Neuron (in vitro differentiated cells): ENCODE measurements at regions not wholly inside any gene's neighbourhood (a gene's known extent, or its start where the extent isn't known, plus 50 kb on each side); places are given as distances from the start of the nearest gene placed in this dataset.

ENCODE experiments used
- H2AFZ ChIP-seq: one replicate; pipeline ENCODE4 v1.6.1; 2013; ENCODE audit warnings: low read depth, mild to moderate bottlenecking, inconsistent platforms, low read length, moderate library complexity
- H3K27me3 ChIP-seq: one replicate; pipeline ENCODE4 v1.6.1; 2013; ENCODE audit warnings: low read length; ENCODE audit not compliant: insufficient read depth
- H3K36me3 ChIP-seq: one replicate; pipeline ENCODE4 v1.6.1; 2013; ENCODE audit warnings: low read length; ENCODE audit not compliant: insufficient read depth
- H3K4me1 ChIP-seq: one replicate; pipeline ENCODE4 v1.6.1; 2013; ENCODE audit warnings: low read length; ENCODE audit not compliant: insufficient read depth
- H3K4me3 ChIP-seq: 2 replicates; pipeline ENCODE4 v1.5.1; 2013; ENCODE audit warnings: mild to moderate bottlenecking, low read length, moderate library complexity
- H3K9me3 ChIP-seq: one replicate; pipeline ENCODE4 v1.6.1; 2013; ENCODE audit warnings: low read length

- no peaks in the 10 kb centered on the region for H3K36me3 ChIP-seq
- no peak overlapping the region for H2AFZ ChIP-seq
- H3K4me1 ChIP-seq, result no peaks in the 10 kb centered on the region
- H3K4me3 ChIP-seq, result no peak overlapping the region
- H3K27me3 ChIP-seq, result no peaks in the 10 kb centered on the region
- no peaks in the 10 kb centered on the region for H3K9me3 ChIP-seq
These were observed 367.3 kb upstream of the ZWINT start for GRCh38 chr10:56728349-56728748.

- H3K9me3 ChIP-seq, result no peaks in the 10 kb centered on the region
- H3K4me1 ChIP-seq, result no peaks in the 10 kb centered on the region
- H3K27me3 ChIP-seq, result no peaks in the 10 kb centered on the region
- H3K4me3 ChIP-seq, result no peak overlapping the region
- H3K36me3 ChIP-seq, result no peaks in the 10 kb centered on the region
- no peak overlapping the region for H2AFZ ChIP-seq
These were observed 361.9 kb upstream of the ZWINT start for GRCh38 chr10:56722912-56723311.

- Histone ChIP-seq H3K27me3 (no peaks in the 10 kb centered on the region), H3K36me3 (no peaks in the 10 kb centered on the region), H3K4me1 (no peaks in the 10 kb centered on the region), H3K9me3 (no peaks in the 10 kb centered on the region), H2AFZ (no peak overlapping the region), H3K4me3 (no peak overlapping the region)
These were observed 354.2 kb upstream of the ZWINT start for GRCh38 chr10:56715262-56715661.

GRCh38 chr10:56698506-56698905 is 337.4 kb upstream of the ZWINT start:
- Histone ChIP-seq H3K4me1 (no peaks in the 10 kb centered on the region), H3K36me3 (no peaks in the 10 kb centered on the region)

GRCh38 chr10:56679578-56679977 is 318.5 kb upstream of the ZWINT start:
- no peaks in the 10 kb centered on the region for H3K36me3 ChIP-seq

More at GRCh38 chr10:56698506-56698905, 337.4 kb upstream of the ZWINT start:
- no peaks in the 10 kb centered on the region for H3K9me3 ChIP-seq
- H3K27me3 ChIP-seq, result no peaks in the 10 kb centered on the region
- no peak overlapping the region for H2AFZ ChIP-seq
- no peak overlapping the region for H3K4me3 ChIP-seq

GRCh38 chr10:56662765-56663447 is 301.8 kb upstream of the ZWINT start:
- no peak overlapping the region for H2AFZ ChIP-seq

More at GRCh38 chr10:56679578-56679977, 318.5 kb upstream of the ZWINT start:
- H3K4me1 ChIP-seq, result no peaks in the 10 kb centered on the region
- no peak overlapping the region for H2AFZ ChIP-seq
- no peaks in the 10 kb centered on the region for H3K27me3 ChIP-seq
- no peak overlapping the region for H3K4me3 ChIP-seq
- no peaks in the 10 kb centered on the region for H3K9me3 ChIP-seq

GRCh38 chr10:56653289-56653688 is 292.2 kb upstream of the ZWINT start:
- Histone ChIP-seq H3K4me3 (no peak overlapping the region), H2AFZ (no peak overlapping the region), H3K9me3 (no peaks in the 10 kb centered on the region), H3K4me1 (no peaks in the 10 kb centered on the region), H3K36me3 (no peaks in the 10 kb centered on the region), H3K27me3 (no peaks in the 10 kb centered on the region)

More at GRCh38 chr10:56662765-56663447, 301.8 kb upstream of the ZWINT start:
- no peaks in the 10 kb centered on the region for H3K4me1 ChIP-seq
- H3K36me3 ChIP-seq, result no peaks in the 10 kb centered on the region
- no peaks in the 10 kb centered on the region for H3K27me3 ChIP-seq
- no peaks in the 10 kb centered on the region for H3K9me3 ChIP-seq
- no peak overlapping the region for H3K4me3 ChIP-seq

- no peaks in the 10 kb centered on the region for H3K9me3 ChIP-seq
These were observed 285.5 kb upstream of the ZWINT start for GRCh38 chr10:56646329-56647111.

GRCh38 chr10:56633876-56634452 is 272.9 kb upstream of the ZWINT start:
- Histone ChIP-seq H2AFZ (no peak overlapping the region), H3K4me1 (no peaks in the 10 kb centered on the region), H3K4me3 (no peak overlapping the region)

More at GRCh38 chr10:56646329-56647111, 285.5 kb upstream of the ZWINT start:
- Histone ChIP-seq H3K4me1 (no peaks in the 10 kb centered on the region), H3K27me3 (no peaks in the 10 kb centered on the region), H2AFZ (no peak overlapping the region), H3K36me3 (no peaks in the 10 kb centered on the region), H3K4me3 (no peak overlapping the region)

GRCh38 chr10:56632537-56632936 is 271.5 kb upstream of the ZWINT start:
- H3K4me1 ChIP-seq, result no peaks in the 10 kb centered on the region
- no peak overlapping the region for H3K4me3 ChIP-seq
- no peaks in the 10 kb centered on the region for H3K36me3 ChIP-seq
- H2AFZ ChIP-seq, result no peak overlapping the region
- H3K9me3 ChIP-seq, result no peaks in the 10 kb centered on the region
- H3K27me3 ChIP-seq, result peaks cover 3% of the 10 kb centered on the region

More at GRCh38 chr10:56633876-56634452, 272.9 kb upstream of the ZWINT start:
- H3K9me3 ChIP-seq, result no peaks in the 10 kb centered on the region
- H3K27me3 ChIP-seq, result no peaks in the 10 kb centered on the region
- no peaks in the 10 kb centered on the region for H3K36me3 ChIP-seq

GRCh38 chr10:56624082-56624481 is 263.0 kb upstream of the ZWINT start:
- H2AFZ ChIP-seq, result no peak overlapping the region
- H3K36me3 ChIP-seq, result no peaks in the 10 kb centered on the region
- no peaks in the 10 kb centered on the region for H3K4me1 ChIP-seq
- no peaks in the 10 kb centered on the region for H3K9me3 ChIP-seq
- no peak overlapping the region for H3K4me3 ChIP-seq
- H3K27me3 ChIP-seq, result peaks cover 3% of the 10 kb centered on the region

- Histone ChIP-seq H3K4me3 (no peak overlapping the region), H3K27me3 (no peaks in the 10 kb centered on the region), H2AFZ (no peak overlapping the region), H3K4me1 (no peaks in the 10 kb centered on the region), H3K9me3 (no peaks in the 10 kb centered on the region), H3K36me3 (no peaks in the 10 kb centered on the region)
These were observed 262.0 kb upstream of the ZWINT start for GRCh38 chr10:56623064-56623463.

- H3K9me3 ChIP-seq, result no peaks in the 10 kb centered on the region
- no peaks in the 10 kb centered on the region for H3K4me1 ChIP-seq
- no peak overlapping the region for H2AFZ ChIP-seq
- H3K36me3 ChIP-seq, result no peaks in the 10 kb centered on the region
- no peaks in the 10 kb centered on the region for H3K27me3 ChIP-seq
- no peak overlapping the region for H3K4me3 ChIP-seq
These were observed 261.4 kb upstream of the ZWINT start for GRCh38 chr10:56622335-56622973.
